GM19043 (cell line): ENCODE measurements at regions not wholly inside any gene's neighbourhood (a gene's known extent, or its start where the extent isn't known, plus 50 kb on each side); places are given as distances from the start of the nearest gene placed in this dataset.

Experiments used
- ATAC-seq: cut with Tn5 transposase; IDR thresholded peaks from one replicate; pipeline ENCODE4 v1.9.1; 2021; ENCODE audit warnings: low read depth; ENCODE audit not compliant: unreplicated experiment

GRCh38 chr4:96642490-96642889 lies 802.6 kb downstream of the PDHA2 start:
- no peak for ATAC-seq

DNA sequence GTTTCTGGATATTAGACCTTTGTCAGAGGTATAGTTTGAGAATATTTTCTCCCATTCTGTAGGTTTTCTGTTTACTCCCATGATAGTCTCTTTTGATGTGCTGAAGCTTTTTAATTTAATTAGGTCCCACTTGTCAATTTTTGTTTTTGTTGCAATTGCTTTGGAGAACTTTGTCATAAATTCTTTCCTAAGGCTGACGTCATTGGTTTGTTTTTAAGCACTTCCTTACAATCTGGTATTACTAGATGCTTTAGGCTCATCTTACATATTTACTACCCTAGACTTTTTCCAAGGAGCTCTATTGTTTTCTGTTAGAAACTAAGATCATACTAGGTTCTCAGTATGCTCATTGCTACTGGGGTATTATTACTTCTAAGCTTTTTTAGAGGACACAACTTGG lies 806.3 kb downstream of the PDHA2 start:
- no peak for ATAC-seq

DNA sequence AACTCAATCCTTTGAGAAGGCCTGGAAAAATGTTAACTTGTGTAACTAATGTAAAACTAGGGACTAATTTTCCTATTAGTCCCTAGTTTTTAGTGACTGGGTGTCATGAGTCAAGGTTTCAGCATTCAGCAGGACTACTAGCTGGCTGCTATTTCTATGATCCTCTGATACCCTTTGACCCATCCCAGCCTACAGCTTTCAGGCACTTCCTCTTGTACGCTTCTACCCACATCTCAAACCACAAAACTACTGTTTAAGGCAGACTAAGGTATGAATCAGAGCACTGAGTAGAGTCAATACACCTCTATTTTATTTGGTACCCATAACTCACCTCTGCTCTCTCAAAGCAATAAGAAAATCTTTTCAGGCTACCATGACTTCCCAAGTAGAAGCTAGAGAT lies 809.6 kb downstream of the PDHA2 start:
- no peak for ATAC-seq

DNA sequence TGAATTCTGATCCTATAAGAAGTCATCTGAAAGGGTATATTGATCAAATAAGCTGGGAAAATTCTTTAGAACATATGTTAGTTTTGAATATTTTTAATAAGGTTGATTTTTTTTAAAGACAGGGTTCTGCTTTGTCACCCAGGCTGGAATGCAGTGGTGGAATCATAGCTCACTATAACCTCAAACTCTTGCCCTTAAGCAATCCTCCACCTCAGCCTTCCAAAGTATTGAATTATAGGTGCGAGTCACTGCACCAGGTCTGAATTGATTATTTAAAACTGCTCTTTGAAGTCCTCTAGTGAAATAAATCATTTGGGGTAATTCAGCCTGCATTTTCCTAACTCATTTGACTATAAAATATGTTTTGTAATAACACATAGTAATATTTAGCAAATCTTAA lies 812.3 kb downstream of the PDHA2 start:
- ATAC-seq = no peak

DNA sequence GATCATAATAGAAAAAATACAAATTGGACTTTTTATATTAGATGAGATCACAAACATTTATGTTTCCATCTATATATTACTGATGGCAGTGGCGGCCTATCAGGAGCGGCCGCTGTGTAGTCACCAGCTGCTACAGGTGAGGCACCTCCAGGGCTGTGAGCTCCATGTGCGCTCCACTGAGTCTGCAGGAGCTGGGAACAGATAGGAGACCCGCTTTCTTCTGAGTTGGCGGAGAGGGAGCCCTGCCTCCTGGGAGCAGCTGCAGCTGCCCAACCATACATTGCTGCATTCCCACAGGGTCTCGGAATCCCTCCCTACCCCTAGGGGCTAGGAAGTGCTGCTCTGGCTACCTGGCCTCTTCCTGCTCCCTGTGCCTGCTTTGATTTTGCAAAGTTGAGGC lies 812.9 kb downstream of the PDHA2 start:
- ATAC-seq = no peak

DNA sequence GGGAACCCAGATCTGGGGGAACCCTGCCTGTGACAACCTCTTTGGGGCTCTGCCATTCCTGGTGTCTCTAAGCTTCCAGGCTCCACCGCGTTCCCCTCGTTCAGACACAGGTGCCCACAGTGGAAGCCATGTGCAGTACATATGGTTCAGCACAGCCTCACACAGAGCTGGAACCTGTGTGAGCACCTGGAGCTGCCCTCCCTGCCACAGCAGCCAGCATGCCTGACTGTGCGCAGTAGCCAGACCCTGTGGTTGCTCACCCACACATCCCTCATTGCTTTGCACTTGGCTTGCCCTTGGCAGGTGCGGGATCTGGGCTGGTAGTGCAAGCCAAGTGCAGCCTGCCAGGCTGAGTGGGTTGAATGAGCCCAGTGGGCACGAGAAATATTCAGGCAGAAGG lies 814.2 kb downstream of the PDHA2 start:
- no peak for ATAC-seq

GRCh38 chr4:96670381-96670780 lies 830.5 kb downstream of the PDHA2 start:
- no peak for ATAC-seq

- no peak for ATAC-seq
Observed at GRCh38 chr4:96675416-96675815, 835.5 kb downstream of the PDHA2 start.

- ATAC-seq = no peak
Observed at GRCh38 chr4:96675896-96676295, 836.0 kb downstream of the PDHA2 start.

DNA sequence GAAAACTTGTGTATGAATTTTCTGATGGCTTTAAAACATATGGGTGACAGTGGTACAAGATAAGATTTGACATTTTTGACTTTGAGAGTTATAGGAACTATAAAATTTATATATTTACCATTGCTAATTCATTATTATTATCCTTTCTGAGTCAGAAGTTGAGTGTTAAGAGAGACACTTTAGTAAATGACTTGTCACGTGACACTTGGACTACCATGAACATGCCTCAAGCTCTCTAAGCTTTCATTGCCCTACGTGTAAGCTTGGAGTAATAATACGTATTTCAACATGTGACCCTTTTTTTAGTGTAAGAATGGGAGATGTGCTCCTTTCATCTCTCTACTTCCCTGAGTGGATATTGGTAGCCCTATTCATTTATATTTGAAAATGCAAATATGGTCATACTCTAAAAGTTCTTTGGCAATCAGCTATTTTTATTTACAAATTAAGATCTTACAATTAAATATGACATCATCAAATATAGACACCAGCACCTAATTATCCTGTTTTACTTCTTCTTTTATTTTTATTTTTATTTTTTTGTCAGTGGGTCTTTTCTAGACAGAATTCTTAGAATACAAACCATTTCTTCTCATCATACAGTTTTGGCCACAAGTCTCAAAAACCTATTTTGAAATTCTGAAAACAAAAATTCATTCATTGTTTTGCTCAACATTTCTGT lies 837.0 kb downstream of the PDHA2 start:
- ATAC-seq = no peak

GRCh38 chr4:96677499-96677898 lies 837.6 kb downstream of the PDHA2 start:
- ATAC-seq = no peak

- ATAC-seq = no peak
Observed at GRCh38 chr4:96681218-96681617, 841.3 kb downstream of the PDHA2 start.

GRCh38 chr4:96685691-96686090 lies 845.8 kb downstream of the PDHA2 start:
- no peak for ATAC-seq

GRCh38 chr4:96691521-96691920 lies 851.6 kb downstream of the PDHA2 start:
- no peak for ATAC-seq

DNA sequence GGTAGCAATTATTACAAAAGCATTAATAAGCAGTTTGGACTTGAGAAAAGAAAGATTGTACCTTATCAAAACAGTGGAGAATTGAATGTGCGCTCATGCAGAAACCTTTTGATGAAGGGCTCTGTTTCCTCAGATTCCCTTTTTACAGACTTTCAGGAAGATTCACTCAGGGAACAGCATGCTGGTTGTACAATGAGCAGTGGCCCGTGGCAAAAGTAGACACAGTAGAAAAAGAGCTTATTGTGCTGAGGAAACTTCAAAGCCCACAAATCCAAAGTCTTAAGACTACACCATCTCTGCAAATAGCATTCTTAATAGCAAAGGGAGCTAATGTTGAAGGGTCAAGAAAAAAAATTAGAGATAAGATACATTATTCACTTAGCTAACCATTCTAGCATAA lies 858.9 kb downstream of the PDHA2 start:
- ATAC-seq = no peak

DNA sequence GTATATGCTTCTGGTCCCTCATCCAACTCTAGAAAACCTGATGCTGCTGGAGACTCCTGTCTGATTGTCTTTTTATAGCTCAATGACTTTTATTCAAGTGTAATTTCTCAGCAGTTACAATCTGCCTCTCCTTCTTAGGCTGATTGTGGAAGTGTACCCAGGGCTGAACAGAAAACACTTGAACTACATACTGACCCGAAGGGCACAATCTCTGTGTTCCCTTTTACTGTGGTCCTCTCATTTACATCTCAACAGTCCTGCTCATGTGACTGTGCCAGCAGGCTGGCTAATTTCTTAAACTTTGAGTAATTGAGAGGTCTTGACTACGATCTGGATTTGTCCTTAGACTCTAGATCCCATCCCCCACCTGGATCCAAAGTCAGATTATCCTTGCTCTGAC lies 863.4 kb downstream of the PDHA2 start:
- no peak for ATAC-seq

GRCh38 chr4:96708766-96709165 lies 868.9 kb downstream of the PDHA2 start:
- ATAC-seq = no peak

GRCh38 chr4:96713271-96713850 lies 873.5 kb downstream of the PDHA2 start:
- ATAC-seq = no peak

GRCh38 chr4:96729641-96730040 lies 889.7 kb downstream of the PDHA2 start:
- no peak for ATAC-seq

- no peak for ATAC-seq
Observed at GRCh38 chr4:96730432-96730831, 890.5 kb downstream of the PDHA2 start.

DNA sequence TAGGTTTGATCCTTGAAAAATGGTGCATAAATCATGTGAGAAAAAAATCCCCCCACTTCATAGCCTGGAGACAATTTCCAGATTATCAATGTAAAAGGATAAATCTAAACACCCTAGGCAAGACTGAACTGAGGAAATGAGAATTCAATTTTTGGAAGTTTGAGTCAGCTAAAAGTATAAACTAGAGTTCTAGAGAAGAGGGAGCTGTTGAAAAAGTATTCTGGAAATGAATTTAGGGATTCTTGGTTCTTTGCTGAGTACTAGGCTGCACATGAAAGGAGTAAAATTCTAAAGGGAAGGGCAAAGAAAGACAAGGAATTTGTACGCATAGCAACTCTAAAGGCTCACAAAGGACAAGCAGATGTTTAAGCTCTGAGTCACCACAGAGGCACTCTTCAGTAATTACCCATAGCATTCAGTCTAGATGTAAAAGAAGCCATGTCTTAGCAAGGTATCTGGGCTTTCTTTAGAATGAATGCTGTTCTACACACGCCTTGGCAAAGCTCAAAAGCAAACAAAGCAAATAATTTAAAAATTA lies 896.5 kb downstream of the PDHA2 start:
- ATAC-seq = no peak

DNA sequence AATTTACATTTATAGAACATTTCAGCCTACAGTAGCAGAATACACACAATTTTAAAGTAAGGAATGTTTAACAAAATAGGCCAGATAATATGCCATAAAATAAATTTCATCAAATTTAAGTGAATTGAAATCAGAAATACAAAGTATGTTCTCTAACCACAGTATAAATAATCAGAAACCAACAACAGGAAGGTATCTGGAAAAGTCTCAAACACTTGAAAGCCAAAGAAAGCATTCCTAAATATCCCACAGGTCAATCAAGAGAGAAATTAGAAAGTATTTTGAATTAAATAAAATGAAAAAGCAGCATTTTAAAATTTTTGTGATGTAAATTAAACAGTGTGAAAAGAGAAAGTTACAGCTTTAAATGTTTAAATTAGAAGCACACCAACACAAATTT lies 899.2 kb downstream of the PDHA2 start:
- ATAC-seq = no peak
